HEK293T (cell line): ENCODE measurements at regions not wholly inside any gene's neighbourhood (a gene's known extent, or its start where the extent isn't known, plus 50 kb on each side); places are given as distances from the start of the nearest gene placed in this dataset.

Experiments used
- ARNT ChIP-seq: fragments of 450-650 bp; IDR thresholded peaks from 2 replicates; pipeline ENCODE4 v1.6.1; 2017; ENCODE audit warnings: mild to moderate bottlenecking
- BHLHE40 ChIP-seq: fragments of 450-650 bp; IDR thresholded peaks from 2 replicates; pipeline ENCODE4 v1.6.1; 2016; ENCODE audit warnings: mild to moderate bottlenecking, moderate library complexity, borderline replicate concordance
- CTBP1 ChIP-seq: fragments of 450-650 bp; IDR thresholded peaks from 2 replicates; pipeline ENCODE4 v1.6.1; 2016; ENCODE audit warnings: borderline replicate concordance
- FOXK2 ChIP-seq: fragments of 450-650 bp; IDR thresholded peaks from 2 replicates; pipeline ENCODE4 v1.6.1; 2016; ENCODE audit warnings: mild to moderate bottlenecking
- FOXM1 ChIP-seq: fragments of 450-650 bp; IDR thresholded peaks from 2 replicates; pipeline ENCODE4 v1.6.1; 2017; ENCODE audit warnings: mild to moderate bottlenecking, borderline replicate concordance
- L3MBTL2 ChIP-seq: fragments of 450-650 bp; conservative IDR thresholded peaks from 2 replicates; pipeline ENCODE4 v1.6.1; 2016; ENCODE audit warnings: mild to moderate bottlenecking
- LEF1 ChIP-seq: fragments of 450-650 bp; IDR thresholded peaks from 2 replicates; pipeline ENCODE4 v1.6.1; 2017; ENCODE audit warnings: mild to moderate bottlenecking, borderline replicate concordance
- SUZ12 ChIP-seq: fragments of 450-650 bp; IDR thresholded peaks from 2 replicates; pipeline ENCODE4 v1.6.1; 2016; ENCODE audit warnings: mild to moderate bottlenecking
- TARDBP ChIP-seq: fragments of 450-650 bp; IDR thresholded peaks from 2 replicates; pipeline ENCODE4 v1.6.1; 2016
- ZNF384 ChIP-seq: fragments of 450-650 bp; IDR thresholded peaks from 2 replicates; pipeline ENCODE4 v1.6.1; 2016

DNA sequence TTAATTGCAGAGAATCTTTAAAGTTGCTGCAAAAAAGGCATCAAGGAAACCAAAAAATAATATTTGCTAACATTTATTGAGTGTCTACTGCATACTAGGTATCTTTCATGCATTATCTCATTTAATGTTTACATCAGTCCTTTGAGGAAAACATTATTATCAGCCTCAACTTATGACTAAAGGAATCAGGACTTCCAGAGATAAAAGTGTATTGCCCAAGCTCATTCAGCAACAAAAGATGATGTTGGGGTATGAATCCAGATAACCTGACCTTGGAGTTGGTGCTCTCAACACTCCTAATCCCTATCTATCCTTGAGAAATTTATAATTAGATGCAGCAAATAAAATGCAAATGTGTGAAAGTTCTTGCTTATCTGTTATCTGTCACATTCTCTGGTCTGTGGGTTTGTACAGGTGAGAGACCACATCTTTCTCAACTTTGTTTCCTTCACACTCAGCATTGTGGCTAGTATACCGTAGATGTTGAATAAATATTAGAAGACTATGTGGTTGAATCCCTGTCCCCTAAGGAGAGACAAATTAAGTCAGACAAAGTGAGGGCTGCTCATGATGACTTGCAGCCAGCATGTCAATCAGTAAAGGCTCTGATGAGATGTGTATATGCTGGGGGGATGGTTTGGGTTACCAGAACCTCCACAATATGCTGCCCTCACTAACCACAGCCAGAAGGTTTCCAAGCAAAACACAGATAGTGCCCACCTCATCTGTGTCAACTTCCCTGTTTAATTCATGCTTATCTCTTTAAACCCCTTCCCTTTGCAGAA is 82.6 kb downstream of the NOG start:
- TF ChIP-seq LEF1 (no peak), FOXK2 (no peak), BHLHE40 (no peak), L3MBTL2 (no peak), TARDBP (no peak), ARNT (no peak), FOXM1 (no peak), ZNF384 (no peak), CTBP1 (no peak), SUZ12 (no peak)
